NT2/D1 (cell line): ENCODE measurements at regions not wholly inside any gene's neighbourhood (a gene's known extent, or its start where the extent isn't known, plus 50 kb on each side); places are given as distances from the start of the nearest gene placed in this dataset.

Source experiments
- YY1 ChIP-seq: IDR thresholded peaks from 2 replicates; pipeline ENCODE4 v1.6.1; 2011; ENCODE audit not compliant: insufficient read length, insufficient read depth
- ZNF274 ChIP-seq: IDR thresholded peaks from 2 replicates; pipeline ENCODE4 v1.6.1; 2011; ENCODE audit warnings: mild to moderate bottlenecking, low read depth, low read length

- TF ChIP-seq ZNF274 (no peak), YY1 (no peak)
These were observed 108.4 kb downstream of the RPL27A start for GRCh38 chr11:8790968-8791367.
